ENCODE measurements at regions not wholly inside any gene's neighbourhood (a gene's known extent, or its start where the extent isn't known, plus 50 kb on each side); places are given as distances from the start of the nearest gene placed in this dataset.

- Histone ChIP-seq H3K9me3 (replicated peaks; ENCODE audit: control insufficient read depth, insufficient read depth, low read length) (no peaks in the 10 kb centered on the region), H3K4me3 (no peak overlapping the region), H3K36me3 (ENCODE audit: control insufficient read depth in 2 of 2, insufficient read depth in 2 of 2, low read length in 1 of 2) (no peaks in the 10 kb centered on the region), H3K4me1 (ENCODE audit: control insufficient read depth, insufficient read depth, low read length) (no peaks in the 10 kb centered on the region), H2AFZ (ENCODE audit: control insufficient read depth, low read depth, low read length) (no peak overlapping the region), H4K20me1 (ENCODE audit: control insufficient read depth, insufficient read depth) (no peaks in the 10 kb centered on the region), H3K27me3 (replicated peaks in 1 of 2; ENCODE audit: control insufficient read depth in 2 of 2, insufficient read depth in 2 of 2, low read length in 1 of 2) (no peaks in the 10 kb centered on the region), H3K79me2 (ENCODE audit: control insufficient read depth, insufficient read depth, low read length) (no peaks in the 10 kb centered on the region), H3K4me2 (ENCODE audit: control insufficient read depth, insufficient read depth) (no peak overlapping the region), H3K27ac (ENCODE audit: control insufficient read depth, insufficient read depth) (no peak overlapping the region), H3K9ac (ENCODE audit: control insufficient read depth, insufficient read depth, low read length) (no peak overlapping the region)
- DNase-seq (ENCODE audit: low read depth, low spot score), result no peak
- ChIA-PET CTCF (no interaction called here), SMC1A (ENCODE audit: uncharacterized antibody, unreplicated experiment) (no interaction called here), RAD21 (ENCODE audit: unreplicated experiment) (no interaction called here), POLR2A (no interaction called here)
- no peak for FAIRE-seq
- in situ Hi-C loops (cut with MboI), result no loop called here
- no TSS peak for BruUV-seq (replicated peaks)
- intact Hi-C loops (cut with micrococcal nuclease; ENCODE audit: unreplicated experiment), result no loop called here
- no peak for ATAC-seq
- no peak for TF ChIP-seq IKZF2 (IDR thresholded peaks at IDR 0.05)
- TF ChIP-seq STAT3 (IDR thresholded peaks at IDR 0.05; ENCODE audit: low read depth, low read length), result no peak
- no peak for TF ChIP-seq EGR1 (IDR thresholded peaks at IDR 0.05; ENCODE audit: borderline replicate concordance in 1 of 2, low read depth in 2 of 2, low read length in 2 of 2)
- TF ChIP-seq TCF12 (IDR thresholded peaks at IDR 0.05; ENCODE audit: low read depth, low read length), result no peak
- TF ChIP-seq, protein P1, sequence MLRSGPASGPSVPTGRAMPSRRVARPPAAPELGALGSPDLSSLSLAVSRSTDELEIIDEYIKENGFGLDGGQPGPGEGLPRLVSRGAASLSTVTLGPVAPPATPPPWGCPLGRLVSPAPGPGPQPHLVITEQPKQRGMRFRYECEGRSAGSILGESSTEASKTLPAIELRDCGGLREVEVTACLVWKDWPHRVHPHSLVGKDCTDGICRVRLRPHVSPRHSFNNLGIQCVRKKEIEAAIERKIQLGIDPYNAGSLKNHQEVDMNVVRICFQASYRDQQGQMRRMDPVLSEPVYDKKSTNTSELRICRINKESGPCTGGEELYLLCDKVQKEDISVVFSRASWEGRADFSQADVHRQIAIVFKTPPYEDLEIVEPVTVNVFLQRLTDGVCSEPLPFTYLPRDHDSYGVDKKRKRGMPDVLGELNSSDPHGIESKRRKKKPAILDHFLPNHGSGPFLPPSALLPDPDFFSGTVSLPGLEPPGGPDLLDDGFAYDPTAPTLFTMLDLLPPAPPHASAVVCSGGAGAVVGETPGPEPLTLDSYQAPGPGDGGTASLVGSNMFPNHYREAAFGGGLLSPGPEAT (IDR thresholded peaks at IDR 0.05; ENCODE audit: low read depth), result no peak
- no peak for TF ChIP-seq FOXK2 (IDR thresholded peaks at IDR 0.05)
- TF ChIP-seq, protein P2, sequence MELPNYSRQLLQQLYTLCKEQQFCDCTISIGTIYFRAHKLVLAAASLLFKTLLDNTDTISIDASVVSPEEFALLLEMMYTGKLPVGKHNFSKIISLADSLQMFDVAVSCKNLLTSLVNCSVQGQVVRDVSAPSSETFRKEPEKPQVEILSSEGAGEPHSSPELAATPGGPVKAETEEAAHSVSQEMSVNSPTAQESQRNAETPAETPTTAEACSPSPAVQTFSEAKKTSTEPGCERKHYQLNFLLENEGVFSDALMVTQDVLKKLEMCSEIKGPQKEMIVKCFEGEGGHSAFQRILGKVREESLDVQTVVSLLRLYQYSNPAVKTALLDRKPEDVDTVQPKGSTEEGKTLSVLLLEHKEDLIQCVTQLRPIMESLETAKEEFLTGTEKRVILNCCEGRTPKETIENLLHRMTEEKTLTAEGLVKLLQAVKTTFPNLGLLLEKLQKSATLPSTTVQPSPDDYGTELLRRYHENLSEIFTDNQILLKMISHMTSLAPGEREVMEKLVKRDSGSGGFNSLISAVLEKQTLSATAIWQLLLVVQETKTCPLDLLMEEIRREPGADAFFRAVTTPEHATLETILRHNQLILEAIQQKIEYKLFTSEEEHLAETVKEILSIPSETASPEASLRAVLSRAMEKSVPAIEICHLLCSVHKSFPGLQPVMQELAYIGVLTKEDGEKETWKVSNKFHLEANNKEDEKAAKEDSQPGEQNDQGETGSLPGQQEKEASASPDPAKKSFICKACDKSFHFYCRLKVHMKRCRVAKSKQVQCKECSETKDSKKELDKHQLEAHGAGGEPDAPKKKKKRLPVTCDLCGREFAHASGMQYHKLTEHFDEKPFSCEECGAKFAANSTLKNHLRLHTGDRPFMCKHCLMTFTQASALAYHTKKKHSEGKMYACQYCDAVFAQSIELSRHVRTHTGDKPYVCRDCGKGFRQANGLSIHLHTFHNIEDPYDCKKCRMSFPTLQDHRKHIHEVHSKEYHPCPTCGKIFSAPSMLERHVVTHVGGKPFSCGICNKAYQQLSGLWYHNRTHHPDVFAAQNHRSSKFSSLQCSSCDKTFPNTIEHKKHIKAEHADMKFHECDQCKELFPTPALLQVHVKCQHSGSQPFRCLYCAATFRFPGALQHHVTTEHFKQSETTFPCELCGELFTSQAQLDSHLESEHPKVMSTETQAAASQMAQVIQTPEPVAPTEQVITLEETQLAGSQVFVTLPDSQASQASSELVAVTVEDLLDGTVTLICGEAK (IDR thresholded peaks at IDR 0.05; ENCODE audit: borderline replicate concordance), result no peak
- no peak for TF ChIP-seq ZSCAN29 (IDR thresholded peaks at IDR 0.05)
- TF ChIP-seq KDM1A (IDR thresholded peaks at IDR 0.05; ENCODE audit: borderline replicate concordance), result no peak
- no peak for TF ChIP-seq ZBED1 (IDR thresholded peaks at IDR 0.05; ENCODE audit: borderline replicate concordance)
- TF ChIP-seq STAT1 (conservative IDR thresholded peaks at IDR 0.05), result no peak
- TF ChIP-seq, protein P3, sequence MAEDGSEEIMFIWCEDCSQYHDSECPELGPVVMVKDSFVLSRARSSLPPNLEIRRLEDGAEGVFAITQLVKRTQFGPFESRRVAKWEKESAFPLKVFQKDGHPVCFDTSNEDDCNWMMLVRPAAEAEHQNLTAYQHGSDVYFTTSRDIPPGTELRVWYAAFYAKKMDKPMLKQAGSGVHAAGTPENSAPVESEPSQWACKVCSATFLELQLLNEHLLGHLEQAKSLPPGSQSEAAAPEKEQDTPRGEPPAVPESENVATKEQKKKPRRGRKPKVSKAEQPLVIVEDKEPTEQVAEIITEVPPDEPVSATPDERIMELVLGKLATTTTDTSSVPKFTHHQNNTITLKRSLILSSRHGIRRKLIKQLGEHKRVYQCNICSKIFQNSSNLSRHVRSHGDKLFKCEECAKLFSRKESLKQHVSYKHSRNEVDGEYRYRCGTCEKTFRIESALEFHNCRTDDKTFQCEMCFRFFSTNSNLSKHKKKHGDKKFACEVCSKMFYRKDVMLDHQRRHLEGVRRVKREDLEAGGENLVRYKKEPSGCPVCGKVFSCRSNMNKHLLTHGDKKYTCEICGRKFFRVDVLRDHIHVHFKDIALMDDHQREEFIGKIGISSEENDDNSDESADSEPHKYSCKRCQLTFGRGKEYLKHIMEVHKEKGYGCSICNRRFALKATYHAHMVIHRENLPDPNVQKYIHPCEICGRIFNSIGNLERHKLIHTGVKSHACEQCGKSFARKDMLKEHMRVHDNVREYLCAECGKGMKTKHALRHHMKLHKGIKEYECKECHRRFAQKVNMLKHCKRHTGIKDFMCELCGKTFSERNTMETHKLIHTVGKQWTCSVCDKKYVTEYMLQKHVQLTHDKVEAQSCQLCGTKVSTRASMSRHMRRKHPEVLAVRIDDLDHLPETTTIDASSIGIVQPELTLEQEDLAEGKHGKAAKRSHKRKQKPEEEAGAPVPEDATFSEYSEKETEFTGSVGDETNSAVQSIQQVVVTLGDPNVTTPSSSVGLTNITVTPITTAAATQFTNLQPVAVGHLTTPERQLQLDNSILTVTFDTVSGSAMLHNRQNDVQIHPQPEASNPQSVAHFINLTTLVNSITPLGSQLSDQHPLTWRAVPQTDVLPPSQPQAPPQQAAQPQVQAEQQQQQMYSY (CRISPR knock-in tag; IDR thresholded peaks at IDR 0.05), result no peak
- TF ChIP-seq, protein P4, sequence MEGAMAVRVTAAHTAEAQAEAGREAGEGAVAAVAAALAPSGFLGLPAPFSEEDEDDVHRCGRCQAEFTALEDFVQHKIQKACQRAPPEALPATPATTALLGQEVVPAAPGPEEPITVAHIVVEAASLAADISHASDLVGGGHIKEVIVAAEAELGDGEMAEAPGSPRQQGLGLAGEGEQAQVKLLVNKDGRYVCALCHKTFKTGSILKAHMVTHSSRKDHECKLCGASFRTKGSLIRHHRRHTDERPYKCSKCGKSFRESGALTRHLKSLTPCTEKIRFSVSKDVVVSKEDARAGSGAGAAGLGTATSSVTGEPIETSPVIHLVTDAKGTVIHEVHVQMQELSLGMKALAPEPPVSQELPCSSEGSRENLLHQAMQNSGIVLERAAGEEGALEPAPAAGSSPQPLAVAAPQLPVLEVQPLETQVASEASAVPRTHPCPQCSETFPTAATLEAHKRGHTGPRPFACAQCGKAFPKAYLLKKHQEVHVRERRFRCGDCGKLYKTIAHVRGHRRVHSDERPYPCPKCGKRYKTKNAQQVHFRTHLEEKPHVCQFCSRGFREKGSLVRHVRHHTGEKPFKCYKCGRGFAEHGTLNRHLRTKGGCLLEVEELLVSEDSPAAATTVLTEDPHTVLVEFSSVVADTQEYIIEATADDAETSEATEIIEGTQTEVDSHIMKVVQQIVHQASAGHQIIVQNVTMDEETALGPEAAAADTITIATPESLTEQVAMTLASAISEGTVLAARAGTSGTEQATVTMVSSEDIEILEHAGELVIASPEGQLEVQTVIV (IDR thresholded peaks at IDR 0.05; ENCODE audit: borderline replicate concordance, partially characterized antibody), result no peak
Observed at GRCh38 chr4:125789023-125789422, 474.3 kb downstream of the FAT4 start.
